ENCODE measurements at regions not wholly inside any gene's neighbourhood (a gene's known extent, or its start where the extent isn't known, plus 50 kb on each side); places are given as distances from the start of the nearest gene placed in this dataset.

DNA sequence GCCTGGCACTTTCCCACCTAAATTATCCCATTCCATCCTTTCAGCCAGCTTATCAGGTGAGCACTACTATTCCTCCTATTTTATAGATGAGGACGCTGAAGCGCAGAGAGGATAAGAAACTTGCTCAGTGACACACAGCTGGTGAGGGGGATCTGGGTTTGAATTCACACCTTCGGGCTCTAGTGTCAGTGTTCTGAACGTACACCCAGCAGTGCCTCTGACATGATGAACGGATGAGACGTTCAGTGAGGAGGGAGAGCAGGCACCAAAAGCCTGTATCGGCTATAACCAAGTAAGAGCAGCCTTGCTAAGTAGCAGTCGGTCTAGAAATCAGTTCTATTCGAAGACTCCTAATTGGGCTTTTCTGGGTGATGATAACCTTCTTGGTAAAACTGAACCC is 167.0 kb downstream of the ASB1 start:
- Mint-ChIP-seq H3K27ac (no peak overlapping the region), H3K9me3 (no peaks in the 10 kb centered on the region), H3K4me3 (no peak overlapping the region), H3K4me1 (ENCODE audit: low read depth) (no peaks in the 10 kb centered on the region), H3K36me3 (ENCODE audit: low read depth) (no peaks in the 10 kb centered on the region), H3K27me3 (peaks cover 9% of the 10 kb centered on the region)
- no peak for DNase-seq

DNA sequence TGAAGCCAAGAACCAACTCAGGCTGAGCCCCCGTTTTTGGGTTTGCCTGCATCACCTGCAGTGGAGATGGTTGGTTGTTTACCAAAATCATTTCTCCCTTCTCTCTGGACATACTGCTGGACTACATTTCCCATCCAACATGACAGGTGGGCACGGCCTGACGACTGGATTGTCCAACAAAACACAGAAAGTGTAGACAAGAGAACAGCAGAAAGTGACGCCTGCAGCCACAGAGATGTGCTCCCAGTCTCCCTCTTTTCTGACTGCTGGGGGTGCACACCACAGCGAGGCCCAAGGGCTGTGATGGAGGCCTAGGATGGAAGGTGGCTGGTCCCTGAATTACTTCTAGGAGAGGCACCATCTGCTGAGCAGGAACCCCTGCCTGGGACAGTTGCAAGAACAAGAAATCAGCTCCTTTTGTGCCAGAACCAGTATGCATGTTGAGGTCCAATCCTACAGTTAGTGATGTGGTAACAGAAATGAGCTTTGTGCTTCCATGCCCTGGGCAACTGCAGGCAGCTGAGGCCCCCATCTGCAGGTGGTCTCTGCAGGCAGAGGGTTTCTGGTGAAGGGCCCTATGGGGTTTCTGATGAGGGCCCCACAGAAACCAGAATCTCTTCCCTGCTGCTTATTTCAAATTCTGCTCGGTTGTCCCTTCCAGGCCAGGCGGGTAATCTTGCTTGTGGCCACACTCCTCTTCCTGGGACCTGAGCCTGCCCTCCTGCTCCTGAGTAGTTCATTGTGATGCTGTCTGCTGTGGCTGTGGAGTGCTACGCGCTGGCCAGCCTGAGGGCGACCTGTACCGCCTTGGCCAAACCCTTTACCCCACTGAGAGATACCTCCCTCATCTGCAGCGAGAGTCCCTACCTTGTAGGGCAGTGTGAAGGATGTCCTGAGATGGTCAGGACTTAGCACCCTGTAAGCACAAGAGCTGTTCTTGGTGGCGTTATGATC is 168.3 kb downstream of the ASB1 start:
- no peak overlapping the region for H3K4me3 Mint-ChIP-seq
- no peaks in the 10 kb centered on the region for H3K36me3 Mint-ChIP-seq (ENCODE audit: low read depth)
- no peak overlapping the region for H3K27ac Mint-ChIP-seq
- H3K27me3 Mint-ChIP-seq = peaks cover 18% of the 10 kb centered on the region
- no peak for DNase-seq
- no peaks in the 10 kb centered on the region for H3K4me1 Mint-ChIP-seq (ENCODE audit: low read depth)
- no peaks in the 10 kb centered on the region for H3K9me3 Mint-ChIP-seq

DNA sequence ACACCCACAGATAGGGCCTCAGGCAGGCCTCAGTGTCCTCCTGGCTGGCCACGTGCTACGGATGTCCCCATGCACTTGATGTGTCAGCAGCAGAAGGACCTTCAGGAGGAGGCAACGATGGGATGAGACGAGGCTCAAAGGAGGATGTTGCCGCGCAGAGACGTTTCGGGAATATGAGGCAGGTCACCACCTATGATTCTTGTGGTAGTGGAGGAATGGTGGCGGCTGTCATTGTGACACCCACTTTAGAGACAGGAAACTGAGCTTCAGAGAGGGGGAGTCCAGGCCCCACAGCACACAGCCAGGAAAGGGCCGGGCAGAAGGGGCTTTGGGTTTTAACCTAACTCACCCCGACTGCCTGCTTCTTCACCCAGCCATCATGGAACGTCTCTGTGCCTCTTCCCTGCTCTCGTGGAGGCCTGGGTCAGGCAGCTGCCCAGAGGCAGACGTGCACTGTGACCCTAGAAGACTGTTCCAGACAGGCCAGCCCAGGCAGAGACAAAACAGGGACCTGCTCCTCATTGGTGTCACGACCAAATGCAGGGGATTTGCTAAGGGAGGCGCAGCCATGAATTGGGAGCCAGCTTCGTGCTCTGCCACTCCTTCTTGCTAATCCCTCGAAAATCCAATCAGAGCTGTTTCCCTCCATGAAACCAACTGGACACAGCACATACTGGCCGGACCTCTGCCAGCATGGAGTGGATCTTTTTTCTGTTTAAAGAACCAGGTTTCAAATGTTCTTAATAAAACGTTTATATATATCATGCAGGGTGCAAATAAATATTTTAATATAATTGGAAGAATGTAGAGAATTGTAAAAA is 169.2 kb downstream of the ASB1 start:
- DNase-seq = no peak
- H3K4me1 Mint-ChIP-seq (ENCODE audit: low read depth) = no peaks in the 10 kb centered on the region
- H3K4me3 Mint-ChIP-seq = no peak overlapping the region
- no peaks in the 10 kb centered on the region for H3K9me3 Mint-ChIP-seq
- no peaks in the 10 kb centered on the region for H3K36me3 Mint-ChIP-seq (ENCODE audit: low read depth)
- H3K27me3 Mint-ChIP-seq = peaks cover 21% of the 10 kb centered on the region
- H3K27ac Mint-ChIP-seq = no peak overlapping the region

DNA sequence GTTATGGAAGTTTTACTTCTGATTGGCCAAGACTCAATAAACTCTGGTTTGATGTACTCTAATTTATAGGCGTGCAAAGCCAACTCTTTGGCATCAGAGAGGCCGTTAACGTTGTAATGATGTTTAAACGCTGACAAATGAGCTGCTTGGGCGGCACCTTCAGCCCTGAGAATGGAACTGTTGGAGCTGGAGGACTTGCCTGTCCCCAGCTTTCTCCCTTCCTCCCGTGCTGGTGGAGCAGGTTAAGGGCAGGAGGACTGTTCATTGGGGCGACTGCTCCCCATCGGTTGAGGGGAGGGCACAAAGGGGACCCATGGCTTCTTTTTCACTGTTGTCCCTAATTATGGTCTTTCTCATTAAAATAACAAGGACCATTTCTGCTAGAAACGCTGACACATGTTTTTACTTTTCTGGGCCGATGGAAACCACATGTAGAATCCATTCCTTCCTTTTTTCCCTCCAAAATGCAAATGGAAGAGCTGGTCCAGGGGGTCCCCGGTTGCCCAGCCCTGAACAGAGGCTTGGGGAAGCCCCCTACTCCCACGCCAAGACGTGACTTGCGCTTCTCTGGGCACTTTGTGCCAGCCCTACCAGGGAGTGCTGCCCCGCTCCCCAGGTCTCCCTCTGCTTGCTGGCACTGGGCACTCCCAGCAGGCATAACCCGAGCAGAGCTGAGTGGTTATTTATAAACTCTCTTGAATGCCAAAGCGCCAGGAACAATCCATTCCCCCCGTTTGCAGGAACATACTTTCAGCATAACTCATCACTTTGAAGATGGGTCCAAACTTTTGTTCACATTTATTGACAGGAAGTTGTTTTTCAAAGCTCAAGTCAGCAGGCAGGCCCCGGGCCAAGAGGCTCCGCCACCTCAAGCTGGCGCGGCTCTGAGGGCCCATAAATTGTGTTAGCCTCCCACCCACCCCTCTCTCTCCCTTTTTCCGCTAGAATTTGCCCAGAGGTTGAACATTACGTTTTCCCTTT is 170.1 kb downstream of the ASB1 start:
- DNase-seq = no peak
- no peak overlapping the region for H3K4me3 Mint-ChIP-seq
- H3K9me3 Mint-ChIP-seq = no peaks in the 10 kb centered on the region
- H3K4me1 Mint-ChIP-seq (ENCODE audit: low read depth) = no peaks in the 10 kb centered on the region
- H3K27me3 Mint-ChIP-seq = peaks cover 30% of the 10 kb centered on the region
- no peak overlapping the region for H3K27ac Mint-ChIP-seq
- H3K36me3 Mint-ChIP-seq (ENCODE audit: low read depth) = no peaks in the 10 kb centered on the region

DNA sequence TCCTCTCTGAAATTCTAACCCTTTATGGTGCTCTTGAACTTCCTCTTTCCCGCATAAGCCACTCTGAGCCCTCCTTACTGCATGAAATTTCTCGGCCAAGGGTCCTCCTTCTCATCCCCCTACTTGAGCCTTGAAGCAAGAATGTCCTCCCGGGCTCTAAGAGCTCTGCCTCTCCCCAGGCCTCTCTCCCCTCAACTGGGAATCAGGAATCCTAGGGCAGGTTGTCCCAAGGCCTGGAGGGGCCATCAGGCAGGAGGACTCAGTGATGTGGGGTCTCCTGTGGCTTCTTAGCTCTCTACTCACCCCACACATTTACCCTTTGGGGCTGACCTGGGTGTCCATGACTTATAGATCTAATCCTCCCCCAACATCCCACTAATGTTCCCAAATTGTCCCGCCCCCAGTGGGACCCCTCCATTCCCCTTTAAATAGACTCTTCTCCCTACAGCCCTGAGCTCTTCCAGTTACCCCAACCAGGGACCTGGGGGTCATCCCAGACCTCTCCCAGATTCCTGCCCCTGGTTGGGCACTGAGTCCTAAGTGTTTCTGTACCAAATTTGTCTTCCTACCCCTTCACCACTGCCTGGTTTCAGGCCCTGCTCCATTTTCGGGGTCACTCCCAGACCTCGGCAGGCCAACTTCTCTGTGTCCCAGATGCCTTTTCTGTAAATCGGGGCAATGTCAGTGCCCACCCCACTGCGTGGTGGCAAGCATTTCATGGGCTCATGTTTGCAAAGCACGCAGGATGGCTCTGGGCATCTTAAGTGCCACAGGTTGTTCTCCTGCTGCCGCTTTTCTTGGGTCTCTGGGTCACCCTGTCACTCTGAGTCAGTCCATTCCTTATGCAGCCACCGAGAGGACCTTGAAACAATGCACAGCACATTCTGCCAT is 171.2 kb downstream of the ASB1 start:
- Mint-ChIP-seq H3K36me3 (ENCODE audit: low read depth) (no peaks in the 10 kb centered on the region), H3K4me3 (no peak overlapping the region), H3K9me3 (peaks cover 3% of the 10 kb centered on the region), H3K27me3 (peaks cover 40% of the 10 kb centered on the region), H3K4me1 (ENCODE audit: low read depth) (no peaks in the 10 kb centered on the region), H3K27ac (no peak overlapping the region)
- DNase-seq = no peak

DNA sequence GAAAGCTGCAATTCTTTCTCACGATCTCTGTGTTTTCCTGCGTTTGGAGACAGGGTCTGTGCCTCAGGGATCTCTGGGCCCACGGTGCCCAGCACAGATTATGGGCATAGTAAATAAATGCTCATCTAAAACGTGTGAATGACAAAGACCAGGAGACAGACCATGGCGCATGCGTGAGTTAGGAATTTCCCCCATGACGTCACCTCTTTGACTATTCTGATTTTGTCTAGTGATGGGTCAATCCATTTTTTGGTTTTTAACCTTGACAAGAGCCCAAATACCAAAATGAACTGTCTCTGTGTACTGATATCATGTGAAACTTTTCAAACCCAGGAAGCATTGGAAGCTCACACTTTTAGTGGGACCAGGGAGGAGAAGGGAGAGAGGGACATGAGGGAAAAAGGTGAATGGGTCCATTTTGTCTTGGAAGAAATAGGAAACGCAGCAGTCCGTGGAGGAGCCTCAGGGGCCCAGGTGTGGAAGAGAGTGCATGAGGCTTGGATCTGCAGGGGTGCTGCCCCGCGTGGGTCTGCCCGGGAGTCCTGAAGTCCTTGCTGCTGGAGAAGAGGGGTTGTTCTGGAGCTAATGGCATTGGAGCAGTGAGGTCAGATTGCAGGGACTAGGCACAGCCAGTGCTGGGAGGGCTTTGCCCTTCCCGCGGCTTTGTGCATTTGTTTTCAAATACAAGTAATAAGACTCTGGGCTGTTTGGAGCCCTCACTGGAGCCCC is 172.2 kb downstream of the ASB1 start:
- no peak overlapping the region for H3K4me3 Mint-ChIP-seq

DNA sequence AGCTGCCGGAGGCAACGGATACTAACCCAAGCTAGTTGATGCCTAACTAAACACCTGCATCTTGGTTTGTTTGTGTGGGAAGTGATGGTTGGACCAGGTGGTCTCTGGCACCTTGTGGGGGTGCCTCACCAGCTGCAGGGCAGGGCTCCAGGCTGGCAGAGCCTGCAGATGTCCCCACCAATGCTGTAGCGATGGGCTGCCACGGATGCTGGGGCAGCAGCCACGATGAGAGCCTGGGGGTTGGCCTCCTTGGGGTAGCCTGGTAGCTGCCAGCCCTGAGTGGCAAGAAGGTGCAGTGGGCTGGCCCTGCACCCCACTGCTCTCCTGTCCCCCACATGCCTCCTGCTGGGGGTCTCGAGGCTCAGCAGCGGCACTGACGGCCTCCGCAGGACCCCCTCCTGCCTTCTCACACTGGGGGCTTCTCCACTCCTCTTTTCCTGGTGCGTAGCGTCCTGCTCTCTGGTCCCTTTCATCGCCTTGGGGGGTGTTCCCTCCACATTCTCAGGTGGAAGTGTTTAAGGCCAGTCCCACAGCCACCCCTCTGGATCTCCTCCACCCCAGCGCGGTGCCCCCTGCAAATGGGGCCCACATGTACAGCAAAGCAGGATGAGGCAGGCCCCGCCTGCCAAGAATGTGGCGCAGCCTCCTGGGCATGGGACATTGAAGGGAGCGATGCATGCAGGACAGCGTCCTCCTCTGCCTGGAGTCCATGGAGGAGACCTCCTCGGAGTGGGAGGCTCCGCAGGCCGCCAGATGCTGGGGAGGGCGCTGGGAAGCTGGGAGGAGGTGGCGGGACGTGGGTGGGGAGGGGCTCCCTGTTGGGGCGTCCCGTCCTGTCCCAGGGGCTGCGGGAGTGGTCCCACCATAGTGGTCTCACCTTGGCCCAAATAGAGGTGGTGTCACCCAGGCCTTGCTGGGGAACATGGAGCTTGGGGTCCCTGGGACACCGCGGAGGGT is 173.1 kb downstream of the ASB1 start:
- Mint-ChIP-seq H3K27ac (no peak overlapping the region), H3K9me3 (peaks cover 18% of the 10 kb centered on the region), H3K27me3 (peaks cover 55% of the 10 kb centered on the region), H3K4me1 (ENCODE audit: low read depth) (no peaks in the 10 kb centered on the region), H3K4me3 (no peak overlapping the region), H3K36me3 (ENCODE audit: low read depth) (no peaks in the 10 kb centered on the region)
- no peak for DNase-seq

More for the DNA sequence above, 172.2 kb downstream of the ASB1 start:
- Mint-ChIP-seq H3K9me3 (peaks cover 12% of the 10 kb centered on the region), H3K27ac (no peak overlapping the region), H3K27me3 (peaks cover 47% of the 10 kb centered on the region), H3K36me3 (ENCODE audit: low read depth) (no peaks in the 10 kb centered on the region), H3K4me1 (ENCODE audit: low read depth) (no peaks in the 10 kb centered on the region)
- no peak for DNase-seq

DNA sequence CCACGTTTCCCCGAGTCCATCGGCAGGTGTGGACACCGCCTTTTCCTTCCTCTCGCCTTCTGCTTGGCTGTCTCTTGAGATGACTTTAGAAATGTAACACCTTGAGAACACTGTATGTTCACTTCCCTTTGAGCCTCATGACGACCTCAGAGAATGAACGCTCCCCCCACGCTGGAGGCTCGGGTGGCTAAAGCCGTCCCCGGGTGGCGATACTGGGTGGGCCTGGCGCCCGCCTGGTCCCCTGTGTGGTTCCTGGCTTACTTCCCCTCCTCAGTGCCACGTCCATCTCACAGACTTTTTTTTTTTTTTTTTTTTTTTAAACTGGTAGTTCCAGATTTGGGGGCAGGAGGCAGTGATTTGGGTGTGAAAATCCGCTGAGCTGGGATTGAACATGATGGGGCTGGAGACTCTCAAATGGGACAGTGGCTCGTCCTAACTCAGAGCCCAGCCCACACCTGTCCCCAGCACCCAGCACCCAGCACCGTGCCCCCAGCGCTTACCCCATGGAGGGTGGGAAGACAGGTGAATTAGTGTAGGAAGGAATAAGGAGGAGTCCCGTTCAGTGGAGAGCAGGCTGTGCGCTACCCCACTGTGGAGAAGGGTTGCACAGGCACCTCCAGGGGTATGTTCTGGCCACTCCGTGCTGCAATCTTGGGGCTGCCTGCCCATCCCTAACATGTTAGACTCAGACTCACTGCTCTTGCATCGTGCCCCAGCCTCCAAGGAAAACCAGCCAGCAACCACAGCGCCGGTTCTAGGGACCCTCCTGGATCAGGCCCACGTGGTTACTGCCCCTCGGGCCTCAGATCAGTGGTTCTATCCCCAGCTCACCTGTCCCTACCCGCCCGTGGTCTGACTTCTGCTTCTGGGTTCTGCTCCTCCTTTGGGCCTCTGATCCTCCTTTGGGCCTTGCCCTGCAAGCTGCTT is 174.0 kb downstream of the ASB1 start:
- H3K27me3 Mint-ChIP-seq = peaks cover 55% of the 10 kb centered on the region
- no peaks in the 10 kb centered on the region for H3K4me1 Mint-ChIP-seq (ENCODE audit: low read depth)
- H3K36me3 Mint-ChIP-seq (ENCODE audit: low read depth) = no peaks in the 10 kb centered on the region
- no peak for DNase-seq
- no peak overlapping the region for H3K4me3 Mint-ChIP-seq
- H3K9me3 Mint-ChIP-seq = peaks cover 18% of the 10 kb centered on the region
- H3K27ac Mint-ChIP-seq = no peak overlapping the region

DNA sequence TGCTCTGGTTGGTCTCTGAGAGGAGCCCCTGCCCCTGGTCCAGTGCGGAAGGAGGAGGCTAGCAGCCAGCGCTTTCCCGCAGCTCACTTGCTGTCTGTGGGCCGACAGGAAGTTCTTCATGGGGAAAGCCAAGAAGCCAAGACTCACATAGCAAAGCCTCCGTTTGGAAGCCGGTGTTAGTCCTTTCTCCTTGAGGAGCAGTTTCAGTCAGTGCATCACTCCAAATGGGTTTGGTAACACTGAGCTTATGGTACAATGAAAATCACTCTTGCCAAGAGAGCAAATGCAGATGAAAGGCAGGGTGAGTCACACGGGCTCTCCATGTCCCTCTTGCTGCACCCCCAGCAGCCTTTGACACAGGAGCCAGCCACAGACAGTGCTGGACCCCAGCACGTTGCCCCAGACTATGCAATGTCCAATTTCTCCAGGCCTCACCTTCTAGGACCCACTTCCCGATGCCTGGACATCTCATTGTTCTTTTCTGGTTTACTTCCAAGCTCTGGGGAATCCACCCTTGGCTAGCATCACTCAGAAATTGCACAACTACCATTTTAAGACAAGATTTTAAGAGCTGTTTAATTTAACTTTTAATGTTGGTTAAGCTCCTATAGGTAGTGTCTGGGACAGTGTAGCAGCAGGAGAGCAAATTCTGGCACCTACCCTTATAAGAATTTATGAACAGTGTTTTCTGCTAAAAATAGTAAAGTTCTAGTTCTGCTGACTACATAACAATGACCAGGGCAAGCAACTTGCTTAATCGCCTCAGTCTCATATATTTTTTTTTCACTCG is 174.9 kb downstream of the ASB1 start:
- Mint-ChIP-seq H3K4me1 (ENCODE audit: low read depth) (no peaks in the 10 kb centered on the region), H3K36me3 (ENCODE audit: low read depth) (no peaks in the 10 kb centered on the region), H3K4me3 (no peak overlapping the region), H3K9me3 (peaks cover 18% of the 10 kb centered on the region), H3K27ac (no peak overlapping the region), H3K27me3 (peaks cover 60% of the 10 kb centered on the region)
- DNase-seq = no peak

DNA sequence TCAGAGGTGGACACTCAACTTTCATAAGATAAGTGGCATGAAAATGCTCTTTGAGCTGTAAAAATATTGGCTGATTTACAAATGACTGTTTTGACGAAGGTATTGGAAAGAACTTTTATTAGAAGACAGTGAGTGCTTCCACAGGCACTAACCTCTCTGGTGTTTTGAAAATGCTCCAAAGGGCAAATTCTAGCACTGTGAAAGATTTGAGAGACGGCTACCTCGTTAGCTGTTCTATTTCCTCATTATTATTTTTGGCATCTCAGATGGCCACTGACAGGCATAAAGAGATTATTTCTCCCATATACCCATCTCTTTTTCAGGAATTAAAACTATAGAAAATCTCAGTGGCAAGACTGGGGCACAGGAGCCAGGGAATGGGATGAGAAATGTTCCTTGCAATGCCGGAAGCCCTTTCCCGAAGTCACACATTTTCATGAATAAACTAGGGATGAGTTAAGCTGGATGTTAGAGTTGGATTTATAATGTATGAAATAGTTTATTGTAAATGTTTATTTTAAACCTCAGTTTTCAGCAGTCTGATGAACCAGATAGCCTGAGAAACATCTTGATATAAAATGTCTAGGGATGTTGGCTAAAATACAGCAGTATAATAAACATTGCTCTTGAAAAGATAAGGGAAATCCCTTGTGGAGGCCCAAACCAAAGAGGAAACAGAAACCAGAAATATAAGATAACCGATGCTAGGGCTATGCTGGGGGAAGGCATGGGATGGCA is 175.7 kb downstream of the ASB1 start:
- H3K9me3 Mint-ChIP-seq = peaks cover 18% of the 10 kb centered on the region
- peaks cover 60% of the 10 kb centered on the region for H3K27me3 Mint-ChIP-seq
- DNase-seq = no peak
- H3K27ac Mint-ChIP-seq = no peak overlapping the region
- no peaks in the 10 kb centered on the region for H3K4me1 Mint-ChIP-seq (ENCODE audit: low read depth)
- H3K4me3 Mint-ChIP-seq = no peak overlapping the region
- no peaks in the 10 kb centered on the region for H3K36me3 Mint-ChIP-seq (ENCODE audit: low read depth)
